TTC549 (cell line): ENCODE measurements at regions not wholly inside any gene's neighbourhood (a gene's known extent, or its start where the extent isn't known, plus 50 kb on each side); places are given as distances from the start of the nearest gene placed in this dataset.

Experiments
- FAIRE-seq: peaks from 2 replicates; lab custom pipeline; 2012; peaks lifted over from hg19 to GRCh38; lab: Jason Lieb, UNC

DNA sequence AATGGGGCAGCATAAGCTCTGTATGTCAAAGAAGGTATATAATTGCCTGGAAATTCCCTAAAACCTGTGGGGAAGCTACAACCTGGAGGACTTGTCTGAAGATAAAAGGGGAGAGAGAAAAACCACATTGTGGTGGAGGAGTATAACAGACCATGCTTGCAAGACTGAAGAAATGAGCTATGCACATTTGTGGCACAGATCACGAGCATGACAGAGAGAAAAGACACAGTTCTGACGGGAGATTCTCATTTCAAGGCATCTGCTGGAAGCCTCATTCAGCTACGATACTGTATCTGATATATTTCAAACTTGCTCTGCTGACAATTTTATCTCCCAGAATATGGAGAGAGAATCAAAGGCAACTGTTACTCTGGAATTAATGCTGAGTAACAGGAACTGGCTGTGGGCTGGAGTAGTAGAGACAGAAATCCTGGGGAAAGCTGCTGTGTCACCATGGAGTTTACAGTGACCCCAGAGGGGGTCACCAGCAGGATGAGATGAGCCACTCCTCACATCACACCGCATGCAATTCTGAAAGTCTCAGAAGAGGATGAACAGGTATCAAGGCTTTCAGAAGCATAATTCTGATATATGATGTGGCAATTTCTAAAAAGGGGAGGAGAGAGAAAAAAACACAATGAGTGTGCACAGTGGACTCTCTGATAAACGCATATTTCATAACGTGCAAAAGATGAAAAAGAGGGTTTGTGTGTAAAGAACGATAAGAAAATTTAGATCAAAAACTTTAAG lies 528.8 kb downstream of the IRX1 start:
- no peak for FAIRE-seq

DNA sequence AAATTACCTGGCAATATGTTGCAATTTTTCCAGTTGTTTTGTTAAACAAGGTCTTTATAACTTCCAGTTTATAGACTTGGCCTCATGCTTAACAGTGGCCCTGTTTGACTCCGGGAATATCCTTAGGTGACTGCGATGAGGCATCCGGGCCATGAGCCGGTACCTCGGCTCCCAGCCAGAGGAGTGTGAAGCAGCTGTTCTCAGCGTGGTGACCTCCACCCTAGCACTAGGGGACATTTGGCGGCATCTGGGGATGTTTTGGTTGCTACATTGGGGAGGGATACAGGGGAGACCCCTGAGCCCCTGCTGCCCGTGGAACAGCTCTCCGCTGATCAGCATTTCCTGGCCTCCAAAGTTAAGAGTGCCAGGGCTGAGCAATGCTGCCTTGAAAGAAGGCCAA lies 533.4 kb downstream of the IRX1 start:
- FAIRE-seq, result no peak

- FAIRE-seq, result no peak
Observed at GRCh38 chr5:4129523-4129922, 533.9 kb downstream of the IRX1 start.

GRCh38 chr5:4130819-4131218 lies 535.2 kb downstream of the IRX1 start:
- FAIRE-seq, result no peak

- no peak for FAIRE-seq
Observed at GRCh38 chr5:4137781-4138180, 542.1 kb downstream of the IRX1 start.

GRCh38 chr5:4142842-4143241 lies 547.2 kb downstream of the IRX1 start:
- no peak for FAIRE-seq

DNA sequence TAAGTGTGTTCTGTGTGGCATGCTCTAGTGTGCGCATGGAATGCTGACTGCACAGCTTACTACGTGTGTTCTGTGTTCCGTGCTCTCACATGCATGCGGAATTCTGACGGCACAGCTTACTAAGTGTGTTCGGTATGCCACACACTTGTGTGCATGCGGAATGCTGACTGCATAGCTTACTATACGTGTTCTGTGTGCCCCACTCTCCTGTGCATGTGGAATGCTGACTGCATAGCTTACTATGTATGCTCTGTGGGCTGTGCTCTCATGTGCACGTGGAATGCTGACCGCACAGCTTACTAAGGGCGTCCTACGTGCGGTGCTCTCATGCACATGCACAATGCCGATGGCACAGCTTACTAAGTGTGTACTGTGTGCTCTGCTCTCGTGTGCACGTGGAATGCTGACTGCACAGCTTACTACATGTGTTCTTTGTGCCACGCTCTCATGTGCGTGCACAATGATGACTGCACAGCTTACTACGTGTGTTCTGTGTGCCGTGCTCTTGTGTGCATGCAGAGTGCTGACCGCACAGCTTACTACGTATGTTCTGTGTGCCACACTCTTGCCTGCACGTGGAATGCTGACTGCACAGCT lies 548.9 kb downstream of the IRX1 start:
- FAIRE-seq, result no peak

DNA sequence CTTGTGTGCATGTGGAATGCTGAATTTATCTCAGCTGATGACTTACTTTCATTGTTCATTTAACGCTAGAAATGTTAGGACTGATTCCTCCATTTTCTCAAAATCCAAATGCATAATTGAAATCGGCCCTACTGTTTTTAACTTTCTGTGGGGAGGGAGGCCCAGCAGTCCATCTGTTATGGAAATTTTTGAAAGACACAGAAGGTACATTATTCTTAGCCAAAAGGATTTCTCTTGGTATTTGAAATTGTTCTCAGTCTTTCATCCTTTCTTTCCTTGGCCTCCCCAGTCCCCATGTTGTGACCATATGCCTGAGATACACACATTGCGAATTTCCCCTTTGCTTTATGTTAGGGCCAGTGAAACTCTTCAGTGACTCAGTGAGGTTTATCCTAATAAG lies 549.9 kb downstream of the IRX1 start:
- FAIRE-seq, result no peak

GRCh38 chr5:4148009-4148408 lies 552.4 kb downstream of the IRX1 start:
- no peak for FAIRE-seq

DNA sequence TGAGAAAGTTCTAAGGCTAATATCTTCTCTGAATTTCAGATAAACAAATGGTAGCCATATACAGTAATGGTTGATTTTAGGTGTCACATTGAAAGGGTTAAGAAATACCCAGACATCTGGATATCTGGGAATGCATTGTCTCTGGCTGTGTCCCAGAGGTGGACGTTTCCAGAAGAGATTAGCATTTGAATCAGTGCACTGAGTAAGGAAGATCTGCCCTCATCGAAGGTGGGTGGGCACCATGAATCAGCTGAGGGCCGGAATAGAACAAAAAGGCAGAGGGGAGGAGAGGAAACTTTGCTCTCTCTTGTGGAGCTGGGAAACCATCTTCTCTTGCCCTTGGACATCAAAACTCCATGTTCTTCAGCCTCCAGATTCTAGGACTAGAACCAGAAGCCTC lies 554.4 kb downstream of the IRX1 start:
- FAIRE-seq, result no peak

DNA sequence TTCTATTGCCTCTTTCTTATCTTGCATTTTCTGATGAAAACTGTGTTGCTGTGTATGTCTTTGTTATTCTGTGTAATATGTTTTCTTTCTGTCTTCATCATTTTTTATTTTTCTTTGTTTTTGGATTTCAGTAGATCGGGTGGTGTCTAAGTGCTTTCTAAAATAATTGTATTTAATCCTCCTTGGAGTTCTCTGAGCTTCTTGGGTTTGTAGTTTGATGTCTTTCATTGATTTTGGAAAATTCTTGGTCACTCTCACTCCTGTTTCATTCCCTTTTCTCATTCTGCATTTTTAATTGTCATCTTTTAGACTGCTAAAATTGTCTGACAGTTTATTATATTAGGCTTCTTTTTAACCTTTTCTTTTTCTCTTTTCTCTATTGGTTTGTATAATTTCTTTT lies 560.5 kb downstream of the IRX1 start:
- FAIRE-seq, result no peak

DNA sequence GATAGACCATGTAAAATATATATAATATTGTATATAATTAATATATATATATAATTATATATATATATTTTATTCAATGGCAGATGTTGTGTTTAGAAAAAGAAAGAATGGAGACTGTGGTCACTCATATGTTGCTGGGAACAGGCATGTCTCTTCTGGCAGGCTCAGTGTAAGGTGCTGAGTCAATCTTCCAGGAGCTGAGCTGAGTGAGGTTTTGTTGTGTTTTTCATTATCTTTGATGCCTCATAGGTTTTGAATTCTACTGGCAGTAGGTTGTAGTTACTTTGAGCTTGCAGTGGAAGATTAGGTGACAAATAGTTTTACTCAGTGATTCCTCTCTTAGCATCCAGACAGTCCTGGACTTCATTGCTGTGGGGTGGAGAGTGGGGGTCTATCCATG lies 561.3 kb downstream of the IRX1 start:
- FAIRE-seq, result no peak

- FAIRE-seq, result no peak
Observed at GRCh38 chr5:4158750-4159447, 563.3 kb downstream of the IRX1 start.

- FAIRE-seq, result no peak
Observed at GRCh38 chr5:4159681-4160080, 564.0 kb downstream of the IRX1 start.

- no peak for FAIRE-seq
Observed at GRCh38 chr5:4164167-4164566, 568.5 kb downstream of the IRX1 start.

DNA sequence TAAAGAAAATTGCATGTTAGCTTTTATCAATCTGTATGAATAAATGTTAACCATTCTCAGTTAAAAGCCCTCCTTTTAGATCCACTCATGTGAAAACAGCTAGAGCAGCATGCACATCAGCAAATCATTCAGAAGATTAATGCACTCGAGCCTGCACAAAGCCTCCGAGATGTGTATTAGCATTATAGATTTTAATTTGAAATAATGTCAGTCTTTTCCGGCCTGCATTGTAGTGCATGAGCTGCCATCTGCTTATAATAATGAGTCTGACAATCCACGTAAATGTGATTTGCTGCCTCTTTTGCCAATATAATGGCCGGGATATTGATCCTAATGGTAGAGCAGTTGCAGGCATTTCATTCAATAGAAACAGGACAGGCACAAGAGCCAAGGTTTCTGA lies 585.1 kb downstream of the IRX1 start:
- FAIRE-seq, result no peak

DNA sequence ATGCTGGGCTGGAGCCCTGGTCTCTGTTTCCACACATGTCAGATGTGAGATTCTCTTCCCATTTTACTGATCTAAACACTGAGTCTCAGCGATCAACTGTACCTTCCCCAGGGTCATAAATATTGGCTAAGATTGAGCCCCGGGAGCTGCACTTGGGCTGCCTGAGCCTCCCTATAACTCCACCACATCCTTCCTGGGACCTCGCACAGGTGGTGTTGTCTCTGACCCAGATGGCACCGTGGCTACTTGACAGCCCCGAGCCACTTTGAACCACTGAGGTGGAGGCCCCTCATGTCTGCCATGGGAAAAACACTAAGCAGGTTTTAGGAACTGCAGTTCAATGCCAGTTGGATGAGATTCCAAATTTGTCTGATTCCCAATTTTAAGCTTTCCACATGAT lies 586.5 kb downstream of the IRX1 start:
- FAIRE-seq, result no peak

- FAIRE-seq, result no peak
Observed at GRCh38 chr5:4185127-4185526, 589.5 kb downstream of the IRX1 start.

- no peak for FAIRE-seq
Observed at GRCh38 chr5:4188704-4189103, 593.1 kb downstream of the IRX1 start.

DNA sequence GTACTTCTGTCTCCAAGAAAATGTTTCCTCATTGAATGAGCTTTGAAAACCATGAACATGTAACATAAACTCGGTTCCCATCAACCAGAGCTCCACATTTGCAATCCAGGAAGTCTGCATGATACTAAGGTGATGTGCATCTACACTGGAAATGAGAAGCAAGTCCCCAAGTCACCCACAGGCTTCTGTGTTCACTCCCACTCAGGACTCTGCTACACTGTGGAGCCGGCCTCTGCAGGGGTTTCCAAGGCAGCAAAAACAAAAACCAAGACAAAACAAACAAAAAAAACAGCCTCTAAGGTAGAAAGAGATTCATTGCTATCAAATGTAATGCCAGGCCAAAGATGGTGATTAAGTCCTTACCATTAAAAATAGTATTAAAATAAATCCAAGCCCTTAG lies 593.7 kb downstream of the IRX1 start:
- FAIRE-seq, result no peak

GRCh38 chr5:4191041-4191440 lies 595.4 kb downstream of the IRX1 start:
- FAIRE-seq, result no peak

DNA sequence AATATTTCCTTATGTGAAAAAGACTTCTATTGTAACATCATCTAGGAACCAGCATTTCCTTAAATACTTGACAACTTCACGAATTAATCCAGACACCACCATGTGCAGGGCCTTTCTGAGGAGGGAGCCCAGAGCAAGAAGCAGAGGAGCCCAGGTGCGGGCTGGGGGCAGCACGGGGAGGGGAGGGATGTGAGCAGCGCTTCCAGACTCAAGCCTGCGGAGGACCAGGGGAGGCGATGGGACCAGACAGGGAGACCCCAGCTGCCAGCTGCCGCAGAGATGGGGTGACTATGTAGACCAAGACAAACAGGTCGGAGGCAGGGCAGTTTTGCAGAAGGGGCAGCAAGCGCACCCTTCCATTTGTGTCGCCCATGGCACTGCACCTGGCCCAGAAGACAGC lies 596.1 kb downstream of the IRX1 start:
- no peak for FAIRE-seq

- FAIRE-seq, result no peak
Observed at GRCh38 chr5:4192111-4192510, 596.5 kb downstream of the IRX1 start.

DNA sequence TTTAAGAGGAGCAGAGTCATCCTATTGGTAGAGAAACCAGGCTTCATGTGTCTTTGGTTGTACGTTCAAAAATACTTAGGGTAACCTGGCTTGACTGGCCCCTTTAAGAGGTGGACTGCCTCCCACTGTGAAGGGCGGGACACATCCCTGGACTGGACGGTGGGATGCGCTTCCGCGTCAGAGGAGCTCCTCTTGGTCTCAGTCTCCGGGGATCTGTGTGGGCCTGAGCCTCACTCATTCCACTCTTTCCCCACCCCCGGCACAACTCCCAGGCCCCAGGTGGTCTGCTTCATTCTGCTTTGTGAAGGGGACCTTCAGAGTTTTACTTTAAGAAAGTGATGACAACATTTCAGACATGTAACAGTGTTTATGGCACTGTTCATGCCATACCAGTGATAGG lies 601.1 kb downstream of the IRX1 start:
- no peak for FAIRE-seq
